22Rv1 (cell line): ENCODE measurements at regions not wholly inside any gene's neighbourhood (a gene's known extent, or its start where the extent isn't known, plus 50 kb on each side); places are given as distances from the start of the nearest gene placed in this dataset.

ENCODE experiments used
- H3K27ac ChIP-seq: fragments of 450-650 bp; 2 replicates; pipeline ENCODE4 v1.5.1; 2017
- CTCF ChIP-seq: fragments of 450-650 bp; IDR thresholded peaks from 2 replicates; pipeline ENCODE4 v1.5.1; 2017; ENCODE audit warnings: mild to moderate bottlenecking
- ZFX ChIP-seq: fragments of 450-650 bp; IDR thresholded peaks from 2 replicates; pipeline ENCODE4 v1.6.1; 2017; ENCODE audit warnings: antibody characterized with exemption, borderline replicate concordance

- no peak overlapping the region for H3K27ac ChIP-seq
- TF ChIP-seq ZFX, result no peak
- TF ChIP-seq CTCF, result no peak
These were observed 228.9 kb upstream of the JAG1 start for GRCh38 chr20:10902576-10903282.

DNA sequence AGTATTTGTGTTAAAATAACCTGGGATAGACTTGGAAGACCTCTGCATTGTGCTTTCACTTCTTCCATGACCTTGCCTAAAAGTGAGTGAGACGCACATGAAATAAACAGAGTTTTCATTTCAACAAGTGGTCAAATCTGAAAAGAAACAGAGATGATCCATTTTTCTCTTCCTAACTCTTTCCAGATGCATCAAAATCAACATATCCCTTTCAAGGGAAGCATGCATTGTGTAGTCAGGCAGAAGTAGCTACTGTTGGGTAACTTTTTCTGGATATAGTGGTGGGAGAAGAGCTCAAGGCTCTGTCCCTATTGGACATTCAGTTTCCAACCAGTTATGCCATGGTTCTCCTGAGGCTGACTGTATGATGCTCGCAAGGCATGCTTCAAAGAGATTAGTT lies 233.0 kb upstream of the JAG1 start:
- TF ChIP-seq ZFX (no peak), CTCF (no peak)
- H3K27ac ChIP-seq, result no peak overlapping the region

GRCh38 chr20:10909803-10910202 lies 236.0 kb upstream of the JAG1 start:
- H3K27ac ChIP-seq, result no peak overlapping the region
- no peak for TF ChIP-seq CTCF

GRCh38 chr20:10910535-10911178 lies 236.9 kb upstream of the JAG1 start:
- TF ChIP-seq CTCF (no peak), ZFX (no peak)
- no peak overlapping the region for H3K27ac ChIP-seq

DNA sequence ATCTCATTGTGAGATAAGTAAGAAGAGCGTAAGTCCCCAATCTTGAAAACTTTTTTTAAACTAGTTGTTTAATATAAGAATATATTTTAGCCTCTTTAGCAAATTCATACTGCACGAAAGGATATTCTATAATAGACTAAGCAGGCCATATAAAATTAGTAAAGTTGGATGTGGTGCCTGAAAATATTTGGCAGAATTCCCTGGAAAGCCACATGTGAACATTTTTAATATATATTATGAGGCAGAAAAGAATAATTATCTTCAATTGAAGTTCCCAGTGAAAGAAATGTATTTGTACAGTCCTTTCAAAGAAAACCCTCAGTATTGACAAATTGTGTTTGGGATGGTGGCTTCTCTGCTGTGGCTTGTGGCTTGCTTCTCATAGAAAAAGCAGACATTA lies 237.5 kb upstream of the JAG1 start:
- no peak for TF ChIP-seq ZFX
- TF ChIP-seq CTCF, result no peak

GRCh38 chr20:10915815-10916214 lies 242.0 kb upstream of the JAG1 start:
- H3K27ac ChIP-seq, result no peak overlapping the region
- no peak for TF ChIP-seq CTCF
- TF ChIP-seq ZFX, result no peak

More for the DNA sequence above, 237.5 kb upstream of the JAG1 start:
- H3K27ac ChIP-seq, result no peak overlapping the region

- TF ChIP-seq ZFX (no peak), CTCF (no peak)
- H3K27ac ChIP-seq, result no peak overlapping the region
These were observed 242.5 kb upstream of the JAG1 start for GRCh38 chr20:10916312-10916711.
